GM04504 (cell line): ENCODE measurements at regions not wholly inside any gene's neighbourhood (a gene's known extent, or its start where the extent isn't known, plus 50 kb on each side); places are given as distances from the start of the nearest gene placed in this dataset.
A peak's percentile ranks its signal among the peaks of the same experiment; 100 is the strongest.
"Not testable (repeated sequence)": the region's sequence is repeated elsewhere in the genome, so short reads cannot be mapped to it uniquely, and the experiment has no call there.

Source experiments
- DNase-seq: peaks from one replicate; pipeline ENCODE4 v3.0.0-alpha.2; 2012; ENCODE audit warnings: low read depth

DNA sequence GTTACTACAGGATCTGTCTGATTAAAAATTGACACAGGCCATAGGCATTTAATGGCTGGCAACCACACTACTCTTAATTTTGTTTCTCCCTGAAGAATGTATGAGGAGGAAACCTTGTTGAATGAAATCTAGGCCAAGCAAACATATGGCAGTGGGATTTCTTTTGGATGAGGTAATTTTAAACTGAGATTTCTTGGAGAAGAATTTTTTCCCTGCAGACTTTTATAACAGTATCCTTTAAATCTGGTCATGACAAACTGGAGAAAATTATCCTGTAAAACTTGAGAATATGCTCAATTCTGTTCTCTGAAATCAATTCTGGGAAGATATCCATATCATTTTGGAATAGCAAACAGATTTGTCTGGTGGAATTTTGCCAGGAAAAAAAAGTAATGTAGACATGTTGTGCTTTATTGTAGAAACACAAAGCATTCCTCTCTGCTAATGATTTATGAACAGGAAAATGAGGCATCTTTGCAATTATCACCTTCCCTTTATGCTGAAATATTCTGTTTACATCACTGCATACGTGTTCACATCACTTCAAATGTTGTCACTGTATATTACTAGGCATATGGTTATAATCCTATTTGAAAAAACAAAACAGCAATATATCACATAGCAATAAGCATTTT lies 108.3 kb upstream of the ARSJ start:
- peak; percentile 71 for DNase-seq

DNA sequence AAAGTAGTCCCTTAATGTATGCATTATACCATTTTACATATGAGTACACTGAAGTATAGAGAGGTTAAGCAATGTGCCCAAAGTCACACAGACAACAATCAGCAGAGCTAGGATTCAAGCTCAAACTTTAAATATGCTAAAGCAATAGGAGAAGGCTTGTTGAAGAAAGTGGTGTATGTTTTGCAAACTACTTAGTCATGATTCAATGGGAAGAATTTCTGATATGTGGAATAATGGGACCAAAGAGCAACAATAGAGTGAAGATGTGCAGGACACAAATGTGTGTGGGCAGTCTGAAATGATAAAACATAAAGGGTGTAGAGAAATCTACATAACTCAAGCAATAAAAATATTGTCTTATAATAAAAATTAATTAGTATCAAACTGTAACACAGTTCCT lies 109.0 kb upstream of the ARSJ start:
- no peak for DNase-seq

DNA sequence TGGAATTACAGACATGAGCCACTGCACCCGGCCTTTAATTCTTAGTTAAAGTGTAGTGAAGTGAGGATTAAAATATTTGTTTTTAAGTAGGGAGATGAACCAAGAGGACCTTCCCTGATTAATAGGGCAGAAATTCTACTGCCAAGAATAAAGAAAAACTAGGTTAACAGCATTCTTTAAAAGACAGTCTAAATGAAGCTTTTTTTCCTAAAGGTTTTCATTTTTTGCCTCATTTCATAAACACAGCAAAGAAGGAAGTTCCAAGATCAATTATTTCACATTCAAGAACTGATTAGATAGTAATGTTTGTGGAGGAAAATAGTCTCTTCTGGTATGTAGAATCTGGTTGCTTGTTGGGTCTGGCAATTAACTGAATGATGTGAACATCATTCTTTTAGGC lies 112.1 kb upstream of the ARSJ start:
- DNase-seq, result no peak

DNA sequence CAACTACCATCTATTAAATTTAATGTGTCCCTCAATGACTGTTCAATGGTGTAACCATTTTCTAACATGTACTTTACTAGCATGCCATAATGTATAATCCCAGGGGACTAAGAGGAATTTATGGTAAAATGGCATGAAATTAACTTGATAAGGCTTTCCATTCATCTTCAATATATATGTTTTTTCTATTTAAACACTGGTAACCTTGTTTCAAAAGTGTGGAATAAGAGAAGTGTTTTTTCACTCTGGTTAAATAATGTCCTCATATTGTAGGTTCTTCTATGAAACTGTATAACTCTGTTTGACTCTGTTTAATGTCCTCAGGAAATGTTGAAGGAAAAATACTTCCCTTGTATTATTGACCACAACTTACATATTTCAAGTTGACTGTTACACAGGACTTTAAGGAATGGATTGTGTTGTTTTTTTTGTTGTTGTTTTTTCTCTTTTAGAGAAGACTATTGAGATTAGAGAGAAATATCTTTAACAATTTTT lies 113.8 kb upstream of the ARSJ start:
- no peak for DNase-seq

DNA sequence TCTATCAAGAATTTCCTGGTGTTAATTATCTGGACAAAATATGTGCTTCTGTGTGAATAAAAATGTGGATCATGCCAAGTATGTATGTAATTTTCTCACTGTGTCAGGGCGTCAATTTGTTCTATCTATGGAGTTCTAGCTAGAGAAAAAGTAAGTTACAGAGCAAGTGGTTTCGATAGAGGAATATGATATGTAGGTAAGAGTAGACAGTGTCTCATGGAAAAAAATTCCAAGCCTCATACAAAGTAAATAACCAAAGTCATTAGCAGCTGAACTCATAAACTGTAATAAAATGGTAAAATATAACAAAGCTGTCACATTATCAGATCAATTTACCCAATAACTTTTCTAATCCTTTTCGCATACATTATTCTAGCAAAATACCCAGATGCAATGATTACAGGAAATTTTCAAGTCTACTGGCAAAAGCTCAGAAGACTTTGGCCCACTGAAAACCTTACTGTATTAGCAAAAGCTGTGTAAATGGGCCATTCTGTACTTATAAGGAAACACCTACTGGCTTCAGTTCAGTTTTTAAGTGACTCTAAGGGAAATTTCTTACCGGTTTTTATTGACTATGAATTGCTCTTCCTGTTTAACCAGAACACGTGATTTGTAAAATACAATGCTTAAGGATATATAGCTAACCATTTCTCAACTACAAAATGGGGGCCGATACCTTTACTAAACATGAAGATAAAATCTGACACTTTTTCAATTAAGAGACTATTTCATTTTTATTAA lies 121.0 kb upstream of the ARSJ start:
- DNase-seq, result no peak

DNA sequence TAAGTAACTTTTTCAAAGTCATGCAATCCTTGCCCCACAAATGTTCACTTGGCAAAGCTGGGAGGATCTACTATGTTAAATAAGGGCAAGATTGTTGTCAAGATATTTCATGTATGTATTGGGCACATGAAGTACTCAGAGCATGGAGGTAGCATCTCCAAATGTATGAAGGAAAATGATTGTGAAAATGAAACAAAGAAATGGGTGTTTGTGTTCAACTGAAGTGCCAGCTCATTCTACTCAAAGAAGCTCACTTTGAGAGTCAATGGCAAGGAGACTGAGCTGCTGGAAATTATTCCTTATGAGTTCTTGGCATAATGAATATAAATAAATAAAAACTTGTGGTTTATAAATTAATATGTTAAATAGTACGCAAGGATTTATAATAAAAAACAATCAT lies 124.5 kb upstream of the ARSJ start:
- DNase-seq, result no peak

DNA sequence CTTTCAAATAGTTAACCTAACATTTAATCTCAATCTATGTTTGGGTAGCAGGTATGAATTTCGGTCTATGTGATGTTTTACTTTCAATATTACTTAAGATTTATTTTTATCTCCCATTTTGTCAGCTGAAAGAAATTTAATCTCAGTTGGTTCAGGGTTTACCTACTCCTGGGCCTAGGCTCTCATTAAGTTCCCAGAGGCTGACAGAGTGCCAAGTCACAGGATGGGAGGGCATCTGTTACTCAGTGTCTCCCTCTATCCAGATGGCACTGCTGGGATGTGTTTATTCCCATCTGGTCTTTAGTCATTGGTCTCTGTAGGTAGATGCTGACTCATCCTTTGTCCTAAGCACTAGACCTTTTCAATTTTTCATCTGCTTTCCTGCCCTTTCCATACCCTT lies 129.4 kb upstream of the ARSJ start:
- DNase-seq, result peak; percentile 5

DNA sequence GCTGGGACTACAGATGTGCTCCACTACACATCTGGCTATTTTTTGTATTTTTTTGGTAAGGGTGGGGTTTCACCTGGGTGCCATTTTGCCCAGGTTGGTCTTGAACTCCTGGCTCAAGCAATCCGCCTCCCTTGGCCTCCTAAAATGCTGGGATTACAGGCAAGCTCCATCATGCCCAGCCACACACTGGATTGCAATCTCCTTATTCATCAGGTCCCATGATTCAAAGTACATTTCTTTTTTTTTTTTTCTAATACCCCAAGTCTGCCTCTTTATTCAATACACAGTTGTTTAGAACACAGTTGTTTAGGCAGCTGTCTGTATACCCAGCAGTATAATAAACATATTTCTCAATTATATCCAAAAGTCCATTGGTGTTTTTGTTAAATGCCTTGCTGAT lies 130.3 kb upstream of the ARSJ start:
- DNase-seq, result no peak

DNA sequence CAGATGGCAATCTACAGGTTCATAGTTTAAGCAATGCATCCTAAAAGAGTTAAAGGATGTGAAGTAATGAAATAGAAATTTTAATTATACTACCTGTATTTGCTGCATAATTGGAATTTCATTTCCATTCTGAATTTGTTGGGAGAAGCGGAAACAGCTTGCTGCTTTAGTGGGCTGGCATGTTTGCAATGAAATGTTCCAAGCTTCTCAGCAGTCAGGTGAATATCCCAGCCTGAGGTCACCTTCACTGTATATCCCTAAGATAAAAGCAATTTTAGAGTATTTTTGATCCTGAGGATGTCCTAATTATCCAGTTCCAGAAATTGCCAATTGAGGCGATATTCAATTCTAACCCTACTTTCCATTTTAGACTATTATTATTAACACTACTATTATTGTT lies 136.1 kb upstream of the ARSJ start:
- DNase-seq, result no peak

DNA sequence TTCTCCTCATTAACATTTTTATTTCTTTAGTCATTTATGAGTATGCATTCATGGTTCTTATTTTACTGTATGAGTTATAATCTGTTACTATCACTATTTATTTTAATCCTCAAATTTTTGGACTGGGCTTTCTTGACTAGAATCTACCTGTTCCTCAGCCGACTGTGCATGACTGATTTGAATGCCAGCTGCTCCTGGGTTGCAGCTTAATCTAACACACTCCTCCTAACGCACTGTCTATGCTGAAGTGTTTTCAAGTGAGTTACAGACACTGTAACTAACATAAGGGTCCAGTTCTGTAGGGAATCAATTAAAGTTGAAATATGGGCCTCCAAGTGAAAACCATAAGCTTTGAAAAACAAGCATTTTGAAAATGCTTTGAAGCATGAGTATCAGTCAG lies 137.4 kb upstream of the ARSJ start:
- no peak for DNase-seq

DNA sequence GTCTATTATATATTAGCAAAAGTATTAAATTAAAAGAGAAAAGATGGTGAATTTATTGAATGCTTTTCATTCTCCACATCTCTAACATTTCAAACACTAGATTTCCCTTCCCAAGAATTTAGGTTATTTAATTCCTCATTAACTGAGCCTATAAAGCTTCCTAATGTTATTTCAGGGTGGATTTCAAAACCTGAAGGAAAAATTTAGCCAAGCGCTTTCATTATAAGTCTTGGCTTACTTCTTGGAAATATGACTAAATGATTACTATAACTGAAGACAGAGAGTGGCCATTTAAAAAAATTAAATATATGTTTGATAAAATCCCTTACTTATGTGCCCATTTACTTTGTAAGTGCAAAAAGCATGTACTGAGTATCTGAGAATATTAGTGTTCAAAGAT lies 141.8 kb upstream of the ARSJ start:
- no peak for DNase-seq

DNA sequence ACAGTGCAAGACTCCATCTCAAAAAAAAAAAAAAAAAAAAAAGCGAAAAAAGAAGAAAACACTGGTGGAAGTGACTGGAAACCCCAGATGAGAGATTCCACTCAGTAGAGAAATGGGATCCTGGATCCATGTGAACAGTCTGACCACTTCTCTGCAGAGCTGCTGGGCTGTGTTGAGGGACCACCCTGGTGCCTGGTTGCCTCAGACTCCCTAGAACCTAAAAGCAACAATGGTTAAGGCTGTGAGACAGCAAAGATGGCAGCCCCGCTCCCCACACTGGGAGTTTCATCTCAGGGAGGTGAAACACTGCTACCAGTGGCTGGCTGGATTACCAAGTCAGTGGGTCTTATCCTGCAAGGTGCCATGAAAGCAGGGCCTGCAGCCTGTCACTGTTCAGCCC lies 152.8 kb upstream of the ARSJ start:
- no peak for DNase-seq

DNA sequence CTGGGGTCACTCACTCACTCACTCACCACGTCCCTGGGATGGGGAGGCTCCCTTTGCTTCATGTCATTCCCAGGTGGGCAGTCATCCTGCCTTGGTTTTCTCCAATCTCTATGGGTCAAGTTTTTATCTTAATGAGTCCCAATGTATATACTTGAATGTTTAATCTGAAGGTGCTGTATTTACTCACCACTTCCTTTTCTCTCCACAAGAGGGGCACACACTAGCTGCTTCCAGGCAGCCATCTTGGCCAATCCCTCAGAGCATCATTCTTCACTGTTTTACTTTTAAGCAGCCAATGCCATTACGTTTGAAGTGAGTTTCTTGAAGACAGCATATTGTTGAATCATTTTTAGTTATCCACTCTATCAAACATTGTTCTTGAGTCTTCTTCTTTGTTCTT lies 153.4 kb upstream of the ARSJ start:
- no peak for DNase-seq

DNA sequence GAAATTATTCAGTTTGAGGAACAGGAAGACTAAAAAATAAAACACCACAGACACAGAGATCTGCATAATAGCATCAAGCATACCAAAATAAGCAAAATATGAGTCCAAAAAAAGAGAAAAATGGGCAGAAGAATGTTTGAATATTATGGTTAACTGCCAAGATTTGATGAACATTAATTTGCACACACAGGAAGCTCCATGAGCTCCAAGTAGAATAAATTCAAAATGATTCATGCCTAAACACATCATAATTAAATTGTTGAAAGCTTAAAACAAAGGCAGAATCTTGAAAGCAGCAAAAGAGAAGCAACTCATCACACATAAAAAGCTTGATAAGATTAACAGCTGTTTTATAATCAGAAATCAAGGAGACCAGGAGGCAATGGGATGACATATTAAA lies 156.6 kb upstream of the ARSJ start:
- DNase-seq, result peak; percentile 2

DNA sequence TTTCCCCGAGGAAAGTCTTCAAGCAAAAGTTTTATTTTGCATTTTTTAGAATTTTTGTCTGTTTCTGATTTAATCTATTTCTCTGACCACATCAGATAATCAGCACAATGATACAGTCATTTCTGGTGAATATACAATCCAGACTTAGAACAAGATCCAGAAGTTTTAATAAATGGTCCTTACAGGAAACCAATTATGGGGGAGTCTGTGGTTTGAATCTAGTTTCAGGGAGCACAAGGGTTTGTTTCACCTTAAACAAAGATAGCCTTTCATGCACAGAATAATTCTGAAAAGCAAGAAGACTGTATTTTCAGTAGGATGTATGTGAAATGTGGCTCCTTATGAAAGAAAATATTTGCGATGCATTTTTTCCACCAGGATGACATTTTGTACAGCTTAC lies 158.5 kb upstream of the ARSJ start:
- DNase-seq, result no peak

DNA sequence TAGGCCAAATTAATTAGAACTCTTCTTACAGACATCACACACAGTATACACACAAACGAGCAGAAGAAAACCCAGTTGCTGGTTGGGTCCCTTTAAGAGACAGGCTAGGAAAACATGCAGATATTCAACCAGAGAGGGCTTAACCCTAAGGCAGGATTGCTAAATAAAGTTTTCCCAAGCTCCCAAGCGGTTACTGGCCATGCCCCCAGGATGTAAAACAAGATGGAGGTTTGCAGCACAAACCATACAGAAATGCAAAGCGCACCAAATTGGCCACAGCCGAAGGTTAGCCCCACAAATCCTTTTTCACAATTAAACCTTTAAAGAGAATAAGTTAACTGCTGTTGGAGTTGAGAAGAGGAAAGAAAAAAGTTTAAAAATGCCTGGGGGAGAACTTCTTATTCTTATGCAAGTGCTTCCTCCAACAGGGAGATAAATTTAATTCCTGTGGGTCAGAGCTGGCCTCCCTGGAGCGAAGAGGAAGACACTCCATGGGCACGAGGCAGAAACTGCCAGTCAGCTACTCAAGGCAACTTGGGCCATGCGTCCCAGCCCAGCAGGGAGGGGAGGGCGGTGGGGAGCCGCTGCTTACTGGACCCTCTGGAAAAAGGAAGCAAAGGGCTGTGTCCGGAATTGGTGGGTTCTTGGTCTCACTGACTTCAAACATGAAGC lies 167.6 kb upstream of the ARSJ start:
- DNase-seq, result no peak

DNA sequence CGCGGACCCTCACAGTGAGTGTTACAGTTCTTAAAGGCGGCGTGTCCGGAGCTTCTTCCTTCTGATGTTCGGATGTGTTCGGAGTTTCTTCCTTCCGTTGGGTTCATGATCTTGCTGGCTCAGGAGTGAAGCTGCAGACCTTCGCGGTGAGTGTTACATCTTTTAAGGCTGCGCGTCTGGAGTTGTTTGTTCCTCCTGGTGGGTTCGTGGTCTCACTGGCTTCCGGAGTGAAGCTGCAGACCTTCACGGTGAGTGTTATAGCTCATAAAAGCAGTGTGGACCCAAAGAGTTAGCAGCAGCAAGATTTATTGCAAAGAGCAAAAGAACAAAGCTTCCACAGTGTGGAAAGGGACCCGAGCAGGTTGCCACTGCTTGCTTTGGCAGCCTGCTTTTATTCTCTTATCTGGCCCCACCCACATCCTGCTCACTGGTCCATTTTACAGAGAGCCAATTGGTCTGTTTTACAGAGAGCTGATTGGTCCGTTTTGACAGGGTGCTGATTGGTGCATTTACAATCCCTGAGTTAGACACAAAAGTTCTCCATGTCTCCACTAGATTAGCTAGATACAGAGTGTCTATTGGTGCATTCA lies 168.3 kb upstream of the ARSJ start:
- DNase-seq, result not testable (repeated sequence)

DNA sequence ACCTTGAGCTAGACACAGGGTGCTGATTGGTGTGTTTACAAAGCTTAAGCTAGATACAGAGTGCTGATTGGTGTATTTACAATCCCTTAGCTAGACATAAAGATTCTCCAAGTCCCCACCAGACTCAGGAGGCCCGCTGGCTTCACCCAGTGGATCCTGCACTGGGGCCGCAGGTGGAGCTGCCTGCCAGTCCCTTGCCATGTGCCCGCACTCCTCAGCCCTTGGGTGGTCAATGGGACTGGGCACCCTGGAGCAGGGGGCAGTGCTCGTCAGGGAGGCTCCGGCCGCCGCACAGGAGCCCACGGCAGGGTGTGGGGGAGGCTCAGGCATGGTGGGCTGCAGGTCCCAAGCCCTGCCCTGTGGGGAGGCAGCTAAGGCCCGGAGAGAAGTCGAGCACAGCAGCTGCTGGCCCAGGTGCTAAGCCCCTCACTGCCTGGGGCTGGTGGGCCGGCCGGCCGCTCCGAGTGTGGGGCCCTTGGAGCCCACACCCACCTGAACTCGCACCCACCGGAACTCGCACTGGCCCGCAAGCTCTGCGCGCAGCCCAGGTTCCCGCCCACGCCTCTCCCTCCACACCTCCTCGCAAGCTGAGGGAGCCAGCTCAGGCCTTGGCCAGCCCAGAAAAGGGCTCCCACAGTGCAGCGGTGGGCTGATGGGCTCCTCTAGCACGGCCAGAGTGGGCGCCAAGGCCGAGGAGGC lies 169.1 kb upstream of the ARSJ start:
- DNase-seq, result not testable (repeated sequence)

DNA sequence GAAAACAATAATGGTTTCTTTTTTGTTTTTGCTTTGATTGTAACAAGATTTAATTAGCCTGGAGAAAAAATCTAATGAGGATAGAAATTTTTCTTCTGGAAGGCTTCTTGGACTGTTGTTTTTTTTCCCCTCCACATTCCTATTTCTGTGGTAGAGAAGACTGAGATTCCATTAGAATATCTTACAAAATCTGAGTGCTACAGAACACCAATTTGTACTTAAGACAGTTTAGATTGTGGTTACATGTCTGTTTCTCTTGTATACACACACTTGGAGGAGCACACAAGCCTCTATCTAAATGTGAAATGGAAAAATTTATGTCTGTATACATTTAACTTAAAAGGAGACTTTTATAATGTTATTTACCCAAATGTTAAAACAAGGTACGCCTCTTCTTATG lies 176.9 kb upstream of the ARSJ start:
- no peak for DNase-seq

DNA sequence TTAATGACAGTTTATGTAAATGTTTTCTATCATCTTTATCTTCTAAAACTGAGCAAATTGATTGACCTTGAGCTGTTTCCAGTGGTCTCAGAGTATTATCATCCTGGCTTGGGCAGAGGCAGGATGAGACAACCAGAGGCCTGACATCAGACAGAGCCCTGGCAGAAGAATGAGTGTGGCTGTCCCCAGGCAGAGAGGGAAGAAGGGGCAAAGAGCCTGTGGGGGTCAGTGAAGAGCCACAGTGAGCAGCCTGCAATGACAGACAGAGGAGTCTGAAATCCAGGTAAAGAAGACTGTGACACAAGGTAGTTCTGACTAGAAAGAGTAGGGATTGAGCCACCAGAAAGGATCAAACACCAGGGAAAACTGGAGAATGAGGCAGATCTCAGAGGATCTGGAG lies 182.4 kb upstream of the ARSJ start:
- no peak for DNase-seq

DNA sequence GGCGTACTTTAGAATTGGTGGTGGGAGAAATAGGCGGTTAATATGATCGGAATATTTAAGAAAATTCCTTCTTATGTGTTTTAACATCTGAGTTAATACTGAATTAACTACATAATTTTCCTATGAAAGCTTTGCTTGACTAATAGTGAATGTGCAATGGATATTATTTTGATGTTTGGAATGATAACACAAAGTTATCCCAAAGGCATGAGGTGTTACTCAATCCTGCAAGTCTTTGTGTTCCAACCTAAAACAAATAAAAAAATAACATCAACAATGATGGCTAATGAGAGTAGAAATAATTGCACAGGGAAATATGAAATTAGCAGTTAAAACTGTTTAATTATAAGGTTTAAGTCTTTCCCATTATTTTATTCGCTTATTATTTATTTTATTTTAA lies 183.6 kb upstream of the ARSJ start:
- DNase-seq, result no peak

DNA sequence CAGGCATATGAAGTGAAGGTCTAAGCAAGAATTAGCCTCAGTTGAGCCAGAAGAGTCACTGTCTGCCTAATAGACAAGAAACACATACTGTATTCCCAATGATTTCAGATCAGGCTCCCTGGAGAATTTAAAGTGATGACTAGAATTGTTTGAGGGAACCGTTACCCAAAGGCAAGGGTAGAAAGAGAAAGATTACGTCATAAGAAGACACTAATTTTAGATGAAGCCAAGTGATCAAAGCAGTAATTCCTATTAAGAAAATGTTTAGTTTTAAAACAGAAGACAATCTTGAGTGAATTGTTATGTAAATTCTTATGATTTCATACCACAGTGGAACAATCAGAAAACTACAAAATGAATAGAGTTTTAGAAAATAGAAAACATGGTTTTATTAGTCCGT lies 194.5 kb upstream of the ARSJ start:
- DNase-seq, result no peak
